GM21717 (cell line): ENCODE measurements at regions not wholly inside any gene's neighbourhood (a gene's known extent, or its start where the extent isn't known, plus 50 kb on each side); places are given as distances from the start of the nearest gene placed in this dataset.
"Not testable (repeated sequence)": the region's sequence is repeated elsewhere in the genome, so short reads cannot be mapped to it uniquely, and the experiment has no call there.

Experiments
- ATAC-seq: cut with Tn5 transposase; IDR thresholded peaks from one replicate; pipeline ENCODE4 v1.9.1; 2021; ENCODE audit warnings: mild to moderate bottlenecking, moderate library complexity; ENCODE audit not compliant: unreplicated experiment

DNA sequence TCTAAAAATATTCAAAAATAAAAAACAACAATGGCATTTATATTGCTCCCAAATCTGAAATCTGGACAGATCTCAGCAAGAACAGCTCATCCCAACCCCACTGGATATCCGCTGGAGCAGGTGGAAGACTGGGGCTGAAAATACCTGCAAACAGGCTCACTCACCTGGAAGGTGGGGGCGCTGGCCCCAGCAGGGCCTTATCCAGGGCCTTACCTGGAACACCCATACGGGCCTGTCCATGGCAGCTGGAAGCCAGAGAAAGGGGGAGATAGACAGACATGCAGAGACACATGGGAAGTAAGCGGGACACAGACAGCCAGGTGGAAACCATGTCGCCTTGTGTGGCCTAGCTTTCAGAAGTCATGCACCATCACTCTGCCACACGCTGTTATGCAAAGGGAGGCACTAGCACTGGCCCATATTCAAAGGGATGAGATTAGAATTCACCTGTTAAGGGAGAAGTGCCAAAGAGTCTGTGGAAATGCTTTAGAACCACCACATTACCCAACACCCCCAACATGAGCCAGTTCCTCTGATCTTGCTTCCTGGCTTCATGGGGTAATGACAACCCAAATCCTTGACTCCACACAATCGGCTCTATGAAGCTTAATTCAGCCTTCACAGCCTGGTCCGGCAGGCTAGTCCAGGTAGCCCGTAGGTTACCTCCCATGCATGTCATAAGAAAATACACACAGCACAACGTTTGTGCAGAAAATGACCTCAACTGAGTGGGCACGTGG is 99.0 kb upstream of the CDYL start:
- ATAC-seq, result no peak

DNA sequence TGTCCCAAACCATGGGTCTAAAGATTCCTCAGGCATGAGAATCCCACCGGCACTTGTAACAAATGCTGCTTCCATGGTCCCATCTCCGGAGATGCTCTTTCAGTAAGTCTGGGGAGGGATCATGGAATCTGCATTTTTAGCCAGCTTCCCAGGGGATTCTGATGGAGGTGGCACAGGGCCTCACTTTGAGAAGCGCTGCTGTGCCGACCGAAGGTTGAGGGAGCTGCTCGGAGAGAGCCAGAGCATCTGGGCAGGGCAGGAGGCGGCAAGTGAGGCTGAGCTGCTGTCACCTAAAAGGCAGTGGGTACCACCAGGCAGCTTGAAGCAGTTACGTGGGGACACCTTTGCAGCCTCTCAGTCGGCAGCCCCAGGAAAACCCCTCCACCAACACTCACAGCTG is 100.2 kb upstream of the CDYL start:
- no peak for ATAC-seq

- ATAC-seq, result no peak
Measured at GRCh38 chr6:4675121-4675520, 101.1 kb upstream of the CDYL start.

- no peak for ATAC-seq
Measured at GRCh38 chr6:4673861-4674260, 102.3 kb upstream of the CDYL start.

GRCh38 chr6:4672772-4673171 is 103.4 kb upstream of the CDYL start:
- ATAC-seq, result no peak

DNA sequence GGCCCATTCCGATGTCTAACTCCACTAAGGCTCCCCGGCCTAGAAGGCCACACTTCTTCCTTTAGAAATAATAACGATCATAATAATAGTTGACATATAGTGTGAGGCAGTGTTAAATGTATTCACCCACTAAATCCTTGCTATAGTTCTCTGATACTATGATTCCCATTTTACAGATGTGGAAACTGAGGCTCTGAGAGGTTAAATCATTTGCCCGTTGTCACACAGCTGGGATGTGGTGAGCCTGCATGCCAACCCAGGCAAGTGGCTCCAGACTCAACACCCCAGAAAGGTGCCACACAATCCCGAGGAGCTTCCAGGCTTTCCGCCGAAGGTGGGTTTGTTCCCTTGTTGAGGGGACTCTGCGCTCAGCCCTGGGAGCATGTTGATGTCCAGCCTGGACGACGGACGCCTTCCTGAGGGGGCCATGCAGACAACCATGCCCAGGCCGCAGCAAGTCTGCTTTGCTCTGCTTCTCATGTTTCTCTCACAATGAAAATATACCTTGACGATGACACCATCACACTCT is 104.6 kb upstream of the CDYL start:
- no peak for ATAC-seq

- ATAC-seq, result no peak
Measured at GRCh38 chr6:4670824-4671409, 105.3 kb upstream of the CDYL start.

DNA sequence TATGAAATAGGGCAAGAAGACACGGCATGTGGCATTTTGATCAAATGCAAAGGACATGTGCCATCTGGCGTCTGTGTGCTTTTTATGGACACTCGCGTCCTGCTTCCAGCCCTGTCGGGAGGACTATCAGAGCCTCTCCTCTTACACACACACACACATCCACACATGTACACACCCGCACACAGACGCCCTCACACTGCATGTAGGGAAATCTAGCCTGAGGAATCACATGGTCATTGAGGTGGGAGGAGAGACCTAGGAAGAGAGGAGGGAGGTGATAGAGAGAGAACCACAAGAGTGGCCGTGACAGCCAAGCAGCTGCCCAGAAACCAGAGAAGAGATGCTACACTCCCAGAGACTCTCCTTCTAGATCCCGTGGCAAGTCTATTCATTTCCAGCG is 105.9 kb upstream of the CDYL start:
- no peak for ATAC-seq

- ATAC-seq, result no peak
Measured at GRCh38 chr6:4668271-4669179, 107.7 kb upstream of the CDYL start.

GRCh38 chr6:4667591-4667990 is 108.6 kb upstream of the CDYL start:
- ATAC-seq, result no peak

DNA sequence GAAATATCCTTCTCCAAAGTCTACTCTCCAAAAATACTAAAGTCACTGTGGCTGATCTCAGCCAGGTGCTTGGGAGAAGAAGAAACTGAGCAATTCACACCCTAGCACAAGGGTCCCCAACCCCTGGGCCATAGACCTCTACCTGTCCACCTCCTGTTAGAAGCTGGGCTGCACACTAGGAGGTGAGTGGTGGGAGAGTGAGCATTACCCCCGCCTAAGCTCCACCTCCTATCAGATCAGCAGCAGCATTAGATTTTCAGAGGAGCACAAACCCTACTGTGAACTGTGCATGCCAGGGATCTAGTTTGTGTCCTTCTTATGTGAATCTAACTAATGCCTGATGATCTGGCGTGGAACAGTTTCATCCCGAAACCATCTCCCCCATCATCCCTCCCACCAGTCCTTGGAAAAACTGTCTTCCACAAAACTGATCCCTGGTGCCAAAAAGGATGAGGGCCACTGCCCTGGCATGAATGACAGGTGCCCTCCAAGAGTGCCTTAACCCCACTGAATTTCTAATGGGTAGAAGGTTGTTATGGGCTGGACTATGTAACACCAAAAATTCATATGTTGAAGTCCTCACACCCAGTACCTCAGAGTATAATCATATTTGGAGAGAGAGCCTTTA is 109.2 kb upstream of the CDYL start:
- no peak for ATAC-seq

- ATAC-seq, result no peak
Measured at GRCh38 chr6:4665489-4666417, 110.5 kb upstream of the CDYL start.

GRCh38 chr6:4664911-4665310 is 111.3 kb upstream of the CDYL start:
- ATAC-seq, result no peak

DNA sequence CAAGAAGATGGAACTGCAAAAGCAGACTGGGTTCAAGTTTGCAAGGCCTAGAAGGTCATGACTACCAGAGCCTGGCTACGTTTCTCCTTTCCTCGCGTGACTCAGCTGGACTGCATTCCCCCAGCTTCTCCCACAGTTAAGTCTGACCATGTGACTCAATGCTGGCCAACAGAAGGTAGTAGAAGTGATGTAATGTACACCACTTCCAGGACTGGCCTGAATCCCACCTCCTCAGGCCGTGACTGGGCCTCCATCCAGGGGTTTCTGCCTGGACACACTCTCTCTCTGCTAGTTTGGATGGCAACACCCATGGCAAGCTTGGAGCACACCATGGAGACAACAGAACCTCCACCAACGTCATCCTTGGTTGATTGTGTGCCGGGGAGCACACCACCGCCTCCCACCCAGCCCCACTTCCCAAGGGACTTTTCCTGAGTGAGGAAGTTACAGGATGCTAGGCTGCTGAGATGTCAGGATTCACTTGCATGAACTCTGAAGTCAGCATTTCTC is 112.0 kb upstream of the CDYL start:
- ATAC-seq, result no peak

DNA sequence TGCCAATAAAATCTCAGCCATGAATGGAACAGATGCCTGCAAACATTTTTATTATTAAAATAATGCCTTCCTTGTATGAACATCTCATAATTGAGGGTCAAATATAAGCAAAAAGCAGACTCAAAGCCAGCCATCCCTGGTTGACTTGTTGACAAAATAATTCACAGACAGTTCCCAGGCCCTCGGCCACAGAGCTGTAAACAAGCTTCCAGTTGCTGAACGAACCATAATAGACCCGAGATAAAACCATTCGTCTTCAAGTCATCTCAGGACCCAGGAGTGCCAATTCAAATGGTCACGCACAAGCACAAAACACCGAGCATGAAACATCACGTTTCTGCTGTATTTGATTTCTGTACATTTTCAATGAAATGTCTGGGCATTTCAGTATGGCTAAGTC is 113.3 kb upstream of the CDYL start:
- ATAC-seq, result no peak

GRCh38 chr6:4661391-4661790 is 114.8 kb upstream of the CDYL start:
- no peak for ATAC-seq

DNA sequence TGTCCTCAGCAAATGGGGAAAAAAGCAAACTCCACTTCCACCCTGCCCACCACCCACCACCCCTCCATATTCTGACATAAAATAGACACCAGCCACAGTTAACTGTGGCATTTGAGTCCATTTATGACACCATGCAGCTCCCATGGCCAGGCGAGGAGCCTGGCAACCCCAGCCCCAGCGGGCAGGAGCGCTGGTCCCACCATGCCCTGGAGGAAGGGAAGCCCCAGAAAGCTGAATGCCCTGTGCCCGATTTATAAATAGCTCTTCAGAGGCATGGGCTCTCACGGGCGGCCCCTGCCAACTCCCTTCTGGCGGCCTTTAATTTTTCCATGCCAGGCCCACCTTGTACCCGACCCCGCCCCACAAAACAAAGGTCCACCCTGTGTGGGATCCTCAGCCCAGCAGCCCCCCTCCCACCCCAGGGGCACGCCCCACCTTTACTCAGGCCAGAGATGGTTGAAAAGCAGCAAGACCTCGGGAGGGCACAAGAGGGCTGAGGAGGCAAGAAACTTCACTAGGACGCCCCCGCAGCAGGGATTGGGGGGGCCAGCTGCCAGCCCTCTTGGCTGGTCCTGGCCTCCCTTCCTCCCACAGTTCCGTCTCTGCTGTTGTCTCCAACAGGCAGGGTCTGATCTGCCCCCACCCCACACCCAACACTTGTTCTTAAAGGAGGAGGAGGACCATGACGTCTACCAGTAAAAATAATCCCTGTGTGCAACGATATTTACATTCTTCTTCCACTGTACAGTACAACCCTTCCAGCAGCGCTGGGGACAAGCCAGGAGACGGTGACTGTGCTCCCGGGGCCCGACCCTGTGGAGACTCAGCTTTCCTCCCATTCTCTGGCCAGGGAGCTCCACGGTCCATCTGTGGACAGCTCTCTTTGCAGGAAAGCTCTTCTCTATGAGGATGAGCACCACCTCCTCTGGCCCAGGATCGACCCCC is 115.6 kb upstream of the CDYL start:
- ATAC-seq, result no peak

DNA sequence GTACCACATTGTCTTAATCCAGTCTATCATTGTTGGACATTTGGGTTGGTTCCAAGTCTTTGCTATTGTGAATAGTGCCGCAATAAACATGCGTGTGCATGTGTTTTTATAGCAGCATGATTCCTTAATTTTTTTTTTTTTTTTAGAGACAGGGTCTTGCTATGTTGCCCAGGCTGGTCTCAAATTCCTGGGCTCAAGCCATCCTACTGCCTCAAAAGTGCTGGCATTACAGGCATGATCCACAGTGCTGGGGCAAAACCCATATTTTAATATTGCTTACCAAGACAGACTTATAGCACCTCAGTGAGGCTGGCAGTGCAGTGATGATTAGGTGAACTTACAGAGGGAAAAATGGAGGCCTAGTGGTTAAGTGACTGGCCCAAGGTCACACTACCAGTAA is 116.5 kb upstream of the CDYL start:
- not testable (repeated sequence) for ATAC-seq

DNA sequence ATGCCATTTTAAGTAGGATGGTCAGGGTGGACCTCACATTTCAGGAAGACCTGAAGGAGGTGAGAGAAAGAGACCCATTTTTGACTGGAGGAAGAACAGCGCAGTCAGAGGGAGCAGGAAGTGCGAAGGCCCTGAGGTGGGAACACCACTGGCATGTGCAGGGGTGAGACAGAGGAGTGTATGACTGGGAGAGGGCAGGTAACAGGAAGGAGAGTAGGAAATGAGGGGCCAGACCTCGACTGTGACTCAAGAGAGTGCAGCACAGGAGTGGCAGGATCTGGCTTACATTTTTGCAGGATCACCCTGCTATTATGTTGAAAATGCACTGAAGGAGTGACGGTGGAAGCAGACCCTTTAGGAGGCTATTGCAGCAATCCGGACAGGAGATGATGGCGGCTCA is 117.7 kb upstream of the CDYL start:
- ATAC-seq, result no peak
